ENCODE measurements at regions not wholly inside any gene's neighbourhood (a gene's known extent, or its start where the extent isn't known, plus 50 kb on each side); places are given as distances from the start of the nearest gene placed in this dataset.

GRCh38 chr6:164014346-164015087, 600.0 kb downstream of the QKI start:
- ATAC-seq (no peak), FAIRE-seq (no peak), DNase-seq (ENCODE audit: low spot score) (no peak)
- BruUV-seq (replicated peaks), result no TSS peak
- Histone ChIP-seq H3K4me3 (replicated peaks in 1 of 3; ENCODE audit: insufficient read depth in 1 of 3, low read depth in 2 of 3, low read length in 3 of 3) (no peak overlapping the region), H2AFZ (ENCODE audit: low read length) (no peak overlapping the region), H3K36me3 (replicated peaks in 1 of 2; ENCODE audit: control insufficient read depth in 1 of 2, insufficient read depth in 2 of 2, low read length in 2 of 2) (no peaks in the 10 kb centered on the region), H3K9ac (ENCODE audit: insufficient read depth, low read depth, low read length) (no peak overlapping the region), H3K27me3 (ENCODE audit: control insufficient read depth in 1 of 2, insufficient read depth in 2 of 2, low read length in 2 of 2) (no peaks in the 10 kb centered on the region), H3K79me2 (ENCODE audit: insufficient read depth, low read length) (no peaks in the 10 kb centered on the region), H4K20me1 (ENCODE audit: insufficient read depth, low read length) (no peaks in the 10 kb centered on the region), H3K9me3 (ENCODE audit: low read length) (no peaks in the 10 kb centered on the region), H3K4me2 (ENCODE audit: low read depth, low read length) (no peak overlapping the region), H3K27ac (ENCODE audit: extremely low read length, insufficient read depth, low read length) (no peak overlapping the region), H3K4me1 (ENCODE audit: insufficient read depth, low read length) (no peaks in the 10 kb centered on the region)
- 14% methylated on average over 11 of the region's 11 CpGs for WGBS (ENCODE audit: low lambda C conversion rate)
- ChIA-PET CTCF (ENCODE audit: low intra/inter-chr PET ratio, low total read pairs) (no interaction called here), POLR2A (no interaction called here)
- intact Hi-C loops (cut with micrococcal nuclease; ENCODE audit: unreplicated experiment), result no loop called here
- in situ Hi-C loops (cut with HindIII; ENCODE audit: extremely low pct_ligation_motif_present, low pct_unique_long_range_greater_than_20kb), result no loop called here
- TF ChIP-seq ZNF20 (CRISPR knock-in tag; IDR thresholded peaks at IDR 0.05), result no peak
- TF ChIP-seq ZNF318 (CRISPR knock-in tag; IDR thresholded peaks at IDR 0.05), result no peak
- TF ChIP-seq POGK (CRISPR knock-in tag; conservative IDR thresholded peaks at IDR 0.05), result no peak
- TF ChIP-seq ZNF746 (CRISPR knock-in tag; IDR thresholded peaks at IDR 0.05), result no peak
- TF ChIP-seq HDAC1 (CRISPR knock-in tag; IDR thresholded peaks at IDR 0.05), result no peak
- TF ChIP-seq ZNF737 (CRISPR knock-in tag; IDR thresholded peaks at IDR 0.05; ENCODE audit: borderline replicate concordance), result no peak
- TF ChIP-seq ZNF7 (CRISPR knock-in tag; IDR thresholded peaks at IDR 0.05), result no peak
- TF ChIP-seq ZNF562 (CRISPR knock-in tag; IDR thresholded peaks at IDR 0.05; ENCODE audit: borderline replicate concordance), result no peak
- TF ChIP-seq CCDC6 (CRISPR knock-in tag; IDR thresholded peaks at IDR 0.05), result no peak
- TF ChIP-seq CHD4 (IDR thresholded peaks at IDR 0.05; ENCODE audit: borderline replicate concordance, low read length), result no peak
- TF ChIP-seq ATF6 (CRISPR knock-in tag; conservative IDR thresholded peaks at IDR 0.05), result no peak

Measured in HepG2 (cell line).